ENCODE measurements at regions not wholly inside any gene's neighbourhood (a gene's known extent, or its start where the extent isn't known, plus 50 kb on each side); places are given as distances from the start of the nearest gene placed in this dataset.

DNA sequence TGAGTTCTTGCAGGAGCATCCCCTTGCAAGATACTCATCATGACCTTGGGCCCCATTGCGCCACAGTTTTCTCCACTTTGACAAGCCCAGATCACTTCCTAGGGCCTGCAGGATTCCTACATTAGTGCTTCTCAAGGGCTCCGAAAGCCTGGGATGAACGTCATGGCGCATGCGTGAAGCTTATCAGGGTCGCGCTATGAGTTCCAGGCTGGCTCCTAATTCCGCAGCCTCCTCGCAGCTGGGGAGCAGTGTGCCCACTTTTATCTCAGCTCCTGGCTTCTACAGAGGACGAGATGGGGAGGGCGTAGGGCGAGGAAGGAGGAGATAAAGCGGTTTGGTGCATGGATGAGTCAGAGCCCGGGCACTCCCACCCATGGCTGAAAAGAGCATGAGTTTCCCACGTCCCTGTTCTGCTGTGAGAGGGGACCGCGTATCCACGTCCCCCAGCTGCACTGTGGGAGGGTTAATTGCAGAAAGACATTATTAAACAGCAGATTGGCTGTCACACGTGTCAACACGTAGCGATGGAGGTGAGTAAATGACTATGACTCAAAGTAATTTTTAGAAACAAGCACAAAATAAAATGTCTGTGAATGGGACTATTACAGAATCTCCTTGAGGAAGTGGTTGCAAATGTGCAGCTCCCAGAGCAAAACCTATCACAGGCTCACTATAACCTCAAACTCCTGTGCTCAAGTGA, 72.9 kb upstream of the DSP start:
- DNase-seq (peak; percentile 63 to 86 (median 81)), ATAC-seq (peak; percentile 93 to 96 (median 94))
- TF ChIP-seq POLR2A (IDR thresholded peaks at IDR 0.05) = no peak
- TF ChIP-seq, protein P1, sequence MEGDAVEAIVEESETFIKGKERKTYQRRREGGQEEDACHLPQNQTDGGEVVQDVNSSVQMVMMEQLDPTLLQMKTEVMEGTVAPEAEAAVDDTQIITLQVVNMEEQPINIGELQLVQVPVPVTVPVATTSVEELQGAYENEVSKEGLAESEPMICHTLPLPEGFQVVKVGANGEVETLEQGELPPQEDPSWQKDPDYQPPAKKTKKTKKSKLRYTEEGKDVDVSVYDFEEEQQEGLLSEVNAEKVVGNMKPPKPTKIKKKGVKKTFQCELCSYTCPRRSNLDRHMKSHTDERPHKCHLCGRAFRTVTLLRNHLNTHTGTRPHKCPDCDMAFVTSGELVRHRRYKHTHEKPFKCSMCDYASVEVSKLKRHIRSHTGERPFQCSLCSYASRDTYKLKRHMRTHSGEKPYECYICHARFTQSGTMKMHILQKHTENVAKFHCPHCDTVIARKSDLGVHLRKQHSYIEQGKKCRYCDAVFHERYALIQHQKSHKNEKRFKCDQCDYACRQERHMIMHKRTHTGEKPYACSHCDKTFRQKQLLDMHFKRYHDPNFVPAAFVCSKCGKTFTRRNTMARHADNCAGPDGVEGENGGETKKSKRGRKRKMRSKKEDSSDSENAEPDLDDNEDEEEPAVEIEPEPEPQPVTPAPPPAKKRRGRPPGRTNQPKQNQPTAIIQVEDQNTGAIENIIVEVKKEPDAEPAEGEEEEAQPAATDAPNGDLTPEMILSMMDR (IDR thresholded peaks at IDR 0.05) = peak in 2 of 12 donors; percentile 10 to 19
- Histone ChIP-seq H3K4me1 (peaks cover 0 to 23% (median 12%) of the 10 kb centered on the region in 12 donors), H3K27me3 (no peaks in the 10 kb centered on the region), H3K4me3 (peak overlapping the region in 10 of 12 donors; percentile 18 to 49 (median 35)), H3K36me3 (no peaks in the 10 kb centered on the region), H3K9me3 (no peaks in the 10 kb centered on the region), H3K27ac (peak overlapping the region in 11 of 12 donors; percentile 30 to 79 (median 66))
- WGBS, 4 donors = 13 to 21% (median 16%) methylated on average over 21 of the region's 21 CpGs
- intact Hi-C loops (cut with DNase I) = loop anchor here in 4 of 10 donors (2.0 to 5.0 kb wide), 4 partner anchors 41 to 74 kb away; partner anchors contain the start of gene DSP (in 3 of the 4)

DNA sequence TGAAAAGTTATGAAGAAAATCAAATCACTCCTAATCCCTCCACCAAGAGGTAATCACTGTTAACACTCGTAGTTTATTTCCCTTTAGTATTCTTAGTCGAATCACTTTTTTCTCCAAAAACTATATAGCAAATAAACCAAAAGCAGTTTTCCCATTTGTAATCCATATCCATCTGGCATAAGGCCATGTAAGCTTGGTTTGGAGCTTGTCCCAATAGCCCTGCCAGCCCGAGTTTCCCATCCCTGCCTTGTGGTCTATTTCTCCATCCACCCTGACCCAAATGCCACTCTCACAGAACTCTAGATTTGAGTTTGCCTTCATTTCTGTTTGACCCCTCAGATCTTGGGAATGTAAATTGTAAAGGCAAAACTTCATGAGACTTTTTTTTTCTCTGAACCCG, 71.8 kb upstream of the DSP start:
- Histone ChIP-seq H3K27ac (peak overlapping the region in 1 of 12 donors; percentile 78), H3K9me3 (no peaks in the 10 kb centered on the region), H3K27me3 (no peaks in the 10 kb centered on the region), H3K4me3 (no peak overlapping the region), H3K36me3 (no peaks in the 10 kb centered on the region), H3K4me1 (peaks cover 0 to 23% (median 12%) of the 10 kb centered on the region in 12 donors)
- no peak for ATAC-seq
- TF ChIP-seq, protein P1 (IDR thresholded peaks at IDR 0.05) = no peak
- no peak for TF ChIP-seq POLR2A (IDR thresholded peaks at IDR 0.05)
- intact Hi-C loops (cut with DNase I) = loop anchor here in 4 of 10 donors (2.0 to 5.0 kb wide), 4 partner anchors 42 to 73 kb away; partner anchors contain the start of gene DSP (in 3 of the 4)
- WGBS, 4 donors = 69 to 74% (median 73%) methylated on average over 4 of the region's 4 CpGs
- DNase-seq = no peak

DNA sequence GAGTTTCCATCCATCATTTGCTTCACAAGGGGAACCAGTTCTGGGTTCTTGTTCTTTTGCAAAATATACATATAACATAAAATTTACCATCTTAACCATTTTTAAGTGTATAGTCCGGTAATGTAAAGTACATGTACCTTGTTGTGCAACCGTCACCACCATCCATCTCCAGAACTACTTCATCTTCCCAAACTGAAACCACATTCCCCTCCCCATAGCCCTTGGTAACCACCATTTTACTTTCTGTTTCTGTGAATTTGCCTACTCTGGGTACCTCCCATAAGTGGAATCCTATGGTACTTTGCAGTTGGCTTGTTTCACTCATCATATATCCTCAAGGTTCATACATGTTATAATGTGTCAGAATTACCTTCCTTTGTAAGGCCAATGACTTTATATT, 70.3 kb upstream of the DSP start:
- WGBS, 4 donors = 89 to 93% (median 91%) methylated on average over 2 of the region's 2 CpGs
- H3K27ac ChIP-seq = no peak overlapping the region
- H3K9me3 ChIP-seq = no peaks in the 10 kb centered on the region
- H3K4me1 ChIP-seq = peaks cover 0 to 23% (median 12%) of the 10 kb centered on the region in 12 donors
- no peak for TF ChIP-seq POLR2A (IDR thresholded peaks at IDR 0.05)
- TF ChIP-seq, protein P1 (IDR thresholded peaks at IDR 0.05) = no peak
- H3K36me3 ChIP-seq = no peaks in the 10 kb centered on the region
- intact Hi-C loops (cut with DNase I) = no loop called here
- H3K4me3 ChIP-seq = no peak overlapping the region
- H3K27me3 ChIP-seq = no peaks in the 10 kb centered on the region
- no peak for DNase-seq
- no peak for ATAC-seq

DNA sequence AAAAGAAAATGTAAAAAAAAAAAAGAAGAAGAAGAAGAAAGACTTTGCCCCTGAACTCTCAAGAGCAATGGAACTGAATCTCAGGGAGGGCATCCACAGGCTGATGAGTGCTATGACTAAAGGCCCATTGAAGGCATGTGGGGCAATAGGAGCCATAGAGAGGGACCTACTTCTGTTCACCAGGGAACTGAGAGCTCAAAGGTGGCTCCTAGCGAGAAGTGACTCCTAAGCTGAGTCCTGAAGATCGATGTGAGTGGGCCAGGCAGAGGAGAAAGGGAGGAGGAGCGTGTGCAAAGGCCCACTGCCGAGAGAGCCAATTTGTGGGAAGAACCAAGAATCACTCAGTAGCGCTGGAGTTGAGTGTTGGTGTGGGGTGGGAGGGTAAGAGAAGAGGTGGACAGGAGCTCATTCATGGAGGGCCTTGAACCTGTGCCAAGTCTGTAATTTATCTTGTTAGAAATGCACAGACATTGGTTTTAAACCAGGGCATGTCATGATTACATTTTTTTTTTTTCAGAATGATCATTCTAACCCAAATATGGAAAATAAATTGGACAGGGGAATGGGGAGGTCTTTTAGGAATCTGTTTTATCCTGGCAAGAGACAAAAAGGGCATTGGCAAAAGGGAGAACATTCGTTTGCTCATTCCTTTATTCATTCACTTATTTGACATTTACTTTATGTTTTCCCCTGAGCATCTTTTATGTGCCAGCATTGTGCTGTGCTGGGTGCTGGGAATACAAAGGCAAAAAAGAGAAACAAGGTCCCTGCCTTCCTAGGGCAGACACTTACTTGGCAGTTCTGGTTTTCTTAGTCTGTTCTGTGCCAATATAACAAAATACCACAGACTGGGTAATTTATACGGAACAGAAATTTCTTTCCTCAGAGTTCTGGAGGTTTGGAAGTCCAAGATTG, 67.4 kb upstream of the DSP start:
- no peaks in the 10 kb centered on the region for H3K36me3 ChIP-seq
- WGBS, 4 donors = 81 to 86% (median 85%) methylated on average over 7 of the region's 7 CpGs
- intact Hi-C loops (cut with DNase I) = no loop called here
- no peaks in the 10 kb centered on the region for H3K27me3 ChIP-seq
- DNase-seq (no peak), ATAC-seq (no peak)
- no peaks in the 10 kb centered on the region for H3K9me3 ChIP-seq
- H3K4me1 ChIP-seq = peaks cover 0 to 5% (median 0%) of the 10 kb centered on the region in 12 donors
- TF ChIP-seq, protein P1 (IDR thresholded peaks at IDR 0.05) = no peak
- TF ChIP-seq POLR2A (IDR thresholded peaks at IDR 0.05) = no peak
- no peak overlapping the region for H3K4me3 ChIP-seq
- no peak overlapping the region for H3K27ac ChIP-seq
